Stomach smooth muscle (tissue), 2 donors: ENCODE measurements at regions not wholly inside any gene's neighbourhood (a gene's known extent, or its start where the extent isn't known, plus 50 kb on each side); places are given as distances from the start of the nearest gene placed in this dataset.
"Not testable (repeated sequence)": the region's sequence is repeated elsewhere in the genome, so short reads cannot be mapped to it uniquely, and the experiment has no call there.

Experiments
- H3K27ac ChIP-seq: one replicate; pipeline ENCODE4 v1.7.0; 2013; ENCODE audit warnings: mild to moderate bottlenecking, low read length, inconsistent platforms
- H3K27me3 ChIP-seq, 2 donors: one replicate each; pipeline ENCODE4 v1.7.0; 2013; ENCODE audit warnings: low read length in 2 of 2; ENCODE audit not compliant: insufficient read depth in 2 of 2, control insufficient read depth in 1 of 2
- H3K36me3 ChIP-seq, 2 donors: one replicate each; pipeline ENCODE4 v1.7.0; 2013; ENCODE audit warnings: low read length in 2 of 2; ENCODE audit not compliant: control insufficient read depth in 2 of 2, insufficient read depth in 2 of 2
- H3K4me1 ChIP-seq: one replicate; pipeline ENCODE4 v1.7.0; 2013; ENCODE audit warnings: low read length; ENCODE audit not compliant: control insufficient read depth, insufficient read depth
- H3K4me3 ChIP-seq, 2 donors: one replicate each; pipeline ENCODE4 v1.7.0; 2013; ENCODE audit warnings: low read length in 2 of 2
- H3K9ac ChIP-seq, 2 donors: one replicate each; pipeline ENCODE4 v1.7.0; 2013; ENCODE audit warnings: low read length in 2 of 2, mild to moderate bottlenecking in 1 of 2
- H3K9me3 ChIP-seq, 2 donors: one replicate each; pipeline ENCODE4 v1.7.0; 2013; ENCODE audit warnings: low read length in 2 of 2; ENCODE audit not compliant: control insufficient read depth in 2 of 2
- donor health status: healthy.
- donor health status: Pancreatic carcinoma.

DNA sequence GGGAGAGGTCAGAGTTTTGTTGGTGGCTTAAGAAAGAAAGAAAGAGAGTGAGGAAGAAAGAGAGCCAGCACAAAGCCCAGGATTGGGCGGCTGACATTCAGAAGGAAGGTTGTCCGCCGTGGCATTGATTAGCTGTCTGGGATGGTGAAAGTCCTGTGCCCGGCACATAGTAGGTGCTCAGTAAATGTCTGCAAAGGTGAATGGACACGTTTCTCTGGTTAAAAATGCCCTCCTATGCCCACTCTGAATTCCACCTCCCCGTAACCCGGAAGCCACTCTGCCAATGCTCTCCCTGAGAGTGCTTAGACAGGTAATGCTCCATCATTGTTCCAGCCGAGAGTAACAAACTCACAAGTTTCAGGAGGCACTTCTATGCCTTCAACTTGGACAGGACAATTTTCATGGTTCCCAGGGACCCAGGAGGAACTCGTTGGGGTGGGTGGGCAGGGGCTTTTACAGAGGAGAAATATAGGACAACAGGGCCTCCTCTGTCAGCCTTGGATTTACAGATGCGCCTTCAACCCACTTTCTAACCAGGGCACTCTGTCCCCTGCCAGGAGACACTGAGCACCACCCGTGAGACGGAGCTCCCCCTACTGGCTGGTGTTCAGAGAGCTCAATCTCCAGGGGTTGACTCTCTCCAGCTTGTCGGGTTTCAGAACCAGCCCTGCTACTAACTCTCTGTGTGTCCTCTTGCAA is 411.5 kb upstream of the ZMIZ1 start:
- H3K36me3 ChIP-seq, result no peaks in the 10 kb centered on the region
- H3K9me3 ChIP-seq, result no peaks in the 10 kb centered on the region
- peak overlapping the region in 1 of 2 donors; percentile 8 for H3K4me3 ChIP-seq
- peaks cover 8% of the 10 kb centered on the region for H3K4me1 ChIP-seq
- no peak overlapping the region for H3K9ac ChIP-seq
- H3K27me3 ChIP-seq, result no peaks in the 10 kb centered on the region
- no peak overlapping the region for H3K27ac ChIP-seq

DNA sequence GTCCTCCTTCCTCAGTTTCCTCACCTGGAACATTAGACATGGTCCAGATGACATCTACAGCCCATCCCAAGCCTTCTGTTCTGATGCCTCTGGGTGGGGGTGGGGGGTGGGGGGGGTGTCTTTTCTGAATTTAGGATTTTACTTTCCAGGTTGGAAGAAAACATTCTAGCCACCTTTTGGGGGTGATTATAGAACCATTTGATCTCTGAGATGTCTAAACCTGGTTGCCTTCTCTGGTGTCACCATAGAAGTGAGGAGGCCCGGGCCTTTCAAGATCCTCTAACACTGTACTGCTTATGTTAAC is 411.0 kb upstream of the ZMIZ1 start:
- Histone ChIP-seq H3K9ac (no peak overlapping the region), H3K9me3 (no peaks in the 10 kb centered on the region), H3K36me3 (no peaks in the 10 kb centered on the region), H3K27ac (no peak overlapping the region), H3K27me3 (no peaks in the 10 kb centered on the region), H3K4me1 (peaks cover 8% of the 10 kb centered on the region), H3K4me3 (no peak overlapping the region)

DNA sequence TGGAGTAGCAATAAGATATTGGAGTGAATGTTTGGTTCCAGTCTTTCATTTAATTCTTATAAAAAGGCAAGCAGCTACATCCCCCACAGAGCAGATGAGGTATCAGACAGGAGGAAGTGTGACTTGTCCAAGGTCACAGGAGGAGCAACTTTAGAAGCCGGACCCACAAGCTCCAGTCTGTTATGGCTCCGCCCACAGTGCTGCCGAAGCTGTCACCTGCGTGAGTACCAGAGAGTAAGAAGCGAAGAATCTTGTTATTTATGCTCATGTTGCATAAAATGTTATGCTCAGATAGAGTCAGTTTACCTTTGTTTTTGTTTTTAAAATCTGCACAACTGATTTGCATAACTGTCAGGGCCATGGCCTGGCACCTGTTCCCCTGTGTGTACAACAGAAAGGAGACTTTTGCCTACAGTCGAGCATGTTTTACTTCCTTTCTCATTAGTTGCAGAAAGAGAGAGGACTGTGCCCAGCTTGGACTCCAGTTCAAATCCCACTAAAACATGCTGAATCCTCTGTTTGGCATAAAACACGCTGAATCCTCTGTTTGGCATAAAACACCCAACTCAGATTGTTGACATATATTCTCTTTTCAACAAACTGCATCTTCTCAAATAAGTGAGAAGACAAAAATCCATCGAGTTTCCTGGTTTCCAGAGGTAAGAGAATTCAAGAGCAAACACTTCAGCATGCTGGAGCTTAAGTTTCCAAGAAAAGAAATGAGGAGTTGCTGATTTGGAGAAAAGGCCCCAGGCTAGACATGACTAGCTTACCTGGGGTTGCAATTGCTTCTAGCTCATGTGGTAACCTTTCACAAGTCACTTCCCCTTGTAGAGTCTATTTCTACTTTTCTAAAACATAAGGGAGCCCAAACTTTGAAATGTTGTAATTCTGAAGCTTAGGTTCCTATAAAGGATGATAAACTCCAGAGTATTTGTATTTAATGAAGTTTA is 409.8 kb upstream of the ZMIZ1 start:
- H3K36me3 ChIP-seq, result no peaks in the 10 kb centered on the region
- H3K27ac ChIP-seq, result no peak overlapping the region
- H3K9ac ChIP-seq, result no peak overlapping the region
- no peaks in the 10 kb centered on the region for H3K9me3 ChIP-seq
- no peak overlapping the region for H3K4me3 ChIP-seq
- no peaks in the 10 kb centered on the region for H3K27me3 ChIP-seq
- peaks cover 8% of the 10 kb centered on the region for H3K4me1 ChIP-seq

DNA sequence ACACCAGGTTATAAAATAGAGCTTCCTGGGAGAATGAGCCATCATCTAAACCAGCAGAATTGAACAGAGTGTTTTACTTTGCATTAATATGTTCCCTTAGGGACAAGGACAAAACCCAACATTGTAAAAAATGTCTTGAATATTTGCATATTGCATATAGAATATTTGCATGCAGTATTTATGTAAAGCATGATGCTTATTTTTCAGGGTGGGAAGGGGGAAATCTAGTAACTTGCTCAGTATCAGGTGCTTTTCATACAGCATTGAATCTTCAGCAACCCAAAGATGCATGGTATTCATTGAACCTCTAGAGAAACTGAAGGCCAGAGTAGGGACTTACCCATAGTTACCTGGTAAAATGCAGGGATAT is 409.2 kb upstream of the ZMIZ1 start:
- no peak overlapping the region for H3K9ac ChIP-seq
- no peaks in the 10 kb centered on the region for H3K9me3 ChIP-seq
- H3K36me3 ChIP-seq, result no peaks in the 10 kb centered on the region
- H3K27me3 ChIP-seq, result no peaks in the 10 kb centered on the region
- H3K4me1 ChIP-seq, result peaks cover 8% of the 10 kb centered on the region
- H3K27ac ChIP-seq, result no peak overlapping the region
- H3K4me3 ChIP-seq, result no peak overlapping the region

DNA sequence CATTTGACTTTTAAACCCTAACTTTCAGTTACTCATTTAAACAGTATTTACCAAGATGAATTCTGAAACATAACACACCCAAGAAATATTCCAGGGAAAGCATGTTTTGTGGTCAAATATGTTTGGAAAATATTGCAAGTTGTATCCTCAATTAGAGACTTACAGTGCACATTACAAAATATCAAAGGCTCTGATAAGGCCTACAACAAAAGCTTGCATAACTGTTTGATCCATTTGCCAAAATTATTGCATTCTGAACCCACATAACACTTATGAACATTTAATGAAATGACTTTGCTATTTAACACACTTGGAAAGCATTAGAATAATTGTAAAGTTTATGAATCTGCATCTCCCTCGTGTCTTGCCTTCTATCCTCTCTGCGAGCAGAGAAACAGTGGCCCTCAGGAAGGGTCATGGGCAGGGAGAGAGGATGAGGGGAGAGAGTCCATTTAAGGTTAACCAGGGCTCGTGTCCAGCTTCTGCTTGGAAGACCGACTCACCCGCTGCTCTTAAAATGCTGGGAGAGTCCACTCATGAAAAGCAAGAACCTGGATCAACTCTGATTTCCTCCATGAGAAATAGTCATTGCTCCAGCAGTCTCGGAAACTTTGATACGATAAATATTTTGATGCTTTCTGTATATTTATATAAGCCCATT is 408.2 kb upstream of the ZMIZ1 start:
- Histone ChIP-seq H3K9me3 (peaks cover 0 to 3% of the 10 kb centered on the region in 2 donors), H3K36me3 (no peaks in the 10 kb centered on the region), H3K9ac (no peak overlapping the region), H3K4me3 (no peak overlapping the region), H3K4me1 (peaks cover 9% of the 10 kb centered on the region), H3K27ac (no peak overlapping the region), H3K27me3 (no peaks in the 10 kb centered on the region)

DNA sequence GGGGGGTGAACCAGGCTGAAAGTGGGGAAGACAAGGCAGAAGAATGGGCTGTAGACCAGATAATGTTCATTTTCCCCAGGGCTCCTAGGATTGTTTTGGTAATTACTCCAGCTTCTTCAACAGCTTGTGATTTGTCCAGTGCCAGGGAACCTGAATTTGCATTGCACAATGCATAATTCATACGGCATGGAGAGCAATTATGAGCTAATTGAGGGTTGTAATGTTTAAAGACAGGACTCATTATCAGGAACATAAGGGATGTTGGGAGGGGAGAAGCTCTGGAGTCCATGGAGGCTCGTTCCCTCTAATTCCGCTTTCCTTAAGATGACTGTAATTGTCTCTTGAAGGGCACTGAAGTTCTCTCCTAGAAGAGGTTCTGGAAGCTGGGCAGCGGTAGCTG is 405.0 kb upstream of the ZMIZ1 start:
- H3K27me3 ChIP-seq, result no peaks in the 10 kb centered on the region
- peaks cover 0 to 3% of the 10 kb centered on the region in 2 donors for H3K9me3 ChIP-seq
- H3K9ac ChIP-seq, result no peak overlapping the region
- peaks cover 4% of the 10 kb centered on the region for H3K4me1 ChIP-seq
- no peaks in the 10 kb centered on the region for H3K36me3 ChIP-seq
- no peak overlapping the region for H3K27ac ChIP-seq
- H3K4me3 ChIP-seq, result no peak overlapping the region

DNA sequence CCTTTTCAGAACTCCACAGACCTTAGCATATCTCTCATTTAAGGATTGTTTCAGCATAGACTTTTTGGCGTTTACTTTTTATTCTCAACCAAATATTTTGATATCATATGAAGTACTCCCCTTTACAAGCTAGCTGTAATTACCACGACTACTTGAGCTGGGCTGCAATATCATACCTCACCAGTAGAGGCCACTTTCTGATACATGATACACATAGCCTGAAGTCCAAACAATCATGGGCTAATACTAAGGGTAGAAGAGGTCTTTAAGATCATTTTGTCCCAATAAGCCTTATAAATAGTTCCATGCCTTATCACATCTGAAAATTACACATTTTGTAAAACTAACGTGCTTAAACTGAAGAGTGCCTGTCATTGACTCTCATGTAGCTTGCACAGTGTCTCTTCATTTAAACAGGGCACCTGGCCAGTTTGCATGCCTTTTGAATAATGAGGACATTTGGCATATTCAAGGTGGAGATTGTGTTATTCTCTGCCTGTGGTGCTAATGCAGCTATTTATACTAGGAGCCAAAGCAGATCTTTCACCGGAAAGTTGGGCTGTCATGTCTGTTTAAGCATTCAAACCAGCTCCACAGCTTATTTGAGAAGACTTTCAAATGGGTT is 403.7 kb upstream of the ZMIZ1 start:
- Histone ChIP-seq H3K9me3 (peaks cover 0 to 3% of the 10 kb centered on the region in 2 donors), H3K27ac (no peak overlapping the region), H3K36me3 (no peaks in the 10 kb centered on the region), H3K4me3 (no peak overlapping the region), H3K27me3 (no peaks in the 10 kb centered on the region), H3K9ac (no peak overlapping the region), H3K4me1 (peaks cover 4% of the 10 kb centered on the region)

DNA sequence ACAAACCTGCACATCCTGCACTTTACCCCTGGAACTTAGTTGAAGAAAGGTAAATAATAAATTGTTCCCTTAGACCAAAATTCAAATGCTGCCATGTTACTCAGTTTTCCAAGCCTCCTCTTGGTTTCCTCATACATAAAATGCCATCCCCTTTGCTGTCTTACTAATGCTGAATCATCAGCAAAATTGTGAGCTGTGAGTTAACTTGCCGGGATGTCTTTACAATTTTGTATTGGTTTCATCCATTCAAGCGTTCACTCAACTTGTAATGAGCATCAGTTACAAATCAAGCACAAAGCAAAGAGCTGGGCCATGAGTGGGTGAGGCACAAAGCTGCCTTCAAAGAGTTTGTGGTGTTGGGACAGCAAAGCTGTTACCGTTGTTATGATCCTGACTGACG is 395.8 kb upstream of the ZMIZ1 start:
- no peaks in the 10 kb centered on the region for H3K4me1 ChIP-seq
- no peaks in the 10 kb centered on the region for H3K36me3 ChIP-seq
- H3K27me3 ChIP-seq, result no peaks in the 10 kb centered on the region
- H3K4me3 ChIP-seq, result no peak overlapping the region
- no peak overlapping the region for H3K27ac ChIP-seq
- no peaks in the 10 kb centered on the region for H3K9me3 ChIP-seq
- H3K9ac ChIP-seq, result no peak overlapping the region

DNA sequence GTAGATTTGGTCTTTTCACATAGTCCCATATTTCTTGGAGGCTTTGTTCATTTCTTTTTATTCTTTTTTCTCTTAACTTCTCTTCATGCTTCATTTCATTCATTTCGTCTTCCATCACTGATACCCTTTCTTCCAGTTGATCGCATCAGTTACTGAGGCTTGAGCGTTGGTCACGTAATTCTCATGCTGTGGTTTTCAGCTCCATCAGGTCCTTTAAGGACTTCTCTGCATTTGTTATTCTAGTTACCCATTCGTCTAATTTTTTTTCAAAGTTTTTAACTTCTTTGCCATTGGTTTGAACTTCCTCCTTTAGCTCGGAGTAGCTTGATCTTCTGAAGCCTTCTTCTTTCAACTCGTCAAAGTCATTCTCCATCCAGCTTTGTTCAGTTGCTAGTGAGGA is 387.6 kb upstream of the ZMIZ1 start:
- H3K27ac ChIP-seq, H3K9ac ChIP-seq, H3K36me3 ChIP-seq, H3K27me3 ChIP-seq, H3K9me3 ChIP-seq, H3K4me3 ChIP-seq: not testable (repeated sequence)
- H3K4me1 ChIP-seq, result peaks cover 10% of the 10 kb centered on the region

DNA sequence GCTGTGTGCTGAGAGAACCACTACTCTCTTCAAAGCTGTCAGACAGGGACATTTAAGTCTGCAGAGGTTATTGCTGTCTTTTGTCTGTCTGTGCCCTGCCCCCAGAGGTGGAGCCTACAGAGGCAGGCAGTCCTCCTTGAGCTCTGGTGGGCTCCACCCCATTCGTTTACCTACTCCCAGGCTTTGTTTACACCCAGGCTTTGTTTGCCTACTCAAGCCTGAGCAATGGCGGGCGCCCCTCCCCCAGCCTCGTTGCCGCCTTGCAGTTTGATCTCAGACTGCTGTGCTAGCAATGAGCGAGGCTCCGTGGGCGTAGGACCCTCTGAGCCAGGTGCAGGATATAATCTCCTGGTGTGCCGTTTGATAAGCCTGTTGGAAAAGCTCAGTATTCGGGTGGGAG is 386.8 kb upstream of the ZMIZ1 start:
- H3K4me3 ChIP-seq, H3K9ac ChIP-seq, H3K27ac ChIP-seq, H3K27me3 ChIP-seq, H3K36me3 ChIP-seq, H3K9me3 ChIP-seq: not testable (repeated sequence)
- H3K4me1 ChIP-seq, result peaks cover 10% of the 10 kb centered on the region
